CD4-positive, alpha-beta T cell treated with Interleukin-12 subunit alpha and Interleukin-12 subunit beta, for 1 hour (primary cell): ENCODE measurements at regions not wholly inside any gene's neighbourhood (a gene's known extent, or its start where the extent isn't known, plus 50 kb on each side); places are given as distances from the start of the nearest gene placed in this dataset.
A peak's percentile ranks its signal among the peaks of the same experiment; 100 is the strongest.
"Not testable (repeated sequence)": the region's sequence is repeated elsewhere in the genome, so short reads cannot be mapped to it uniquely, and the experiment has no call there.

Experiments used
- DNase-seq: peaks from one replicate; pipeline ENCODE4 v3.0.0-alpha.2; 2020

DNA sequence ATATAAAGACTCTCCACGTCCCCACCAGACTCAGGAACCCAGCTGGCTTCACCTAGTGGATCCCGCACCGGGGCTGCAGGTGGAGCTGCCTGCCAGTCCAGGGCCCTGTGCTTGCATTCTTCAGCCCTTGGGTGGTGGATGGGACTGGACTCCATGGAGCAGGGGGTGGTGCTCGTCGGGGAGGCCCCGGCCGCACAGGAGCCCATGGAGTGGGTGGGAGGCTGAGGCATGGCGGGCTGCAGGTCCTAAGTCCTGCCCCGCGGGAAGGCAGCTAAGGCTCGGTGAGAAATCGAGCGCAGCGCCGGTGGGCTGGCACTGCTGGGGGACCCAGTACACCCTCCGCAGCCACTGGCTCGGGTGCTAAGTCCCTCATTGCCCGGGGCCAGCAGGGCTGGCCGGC, 90.8 kb upstream of the EMCN start:
- DNase-seq, result not testable (repeated sequence)

DNA sequence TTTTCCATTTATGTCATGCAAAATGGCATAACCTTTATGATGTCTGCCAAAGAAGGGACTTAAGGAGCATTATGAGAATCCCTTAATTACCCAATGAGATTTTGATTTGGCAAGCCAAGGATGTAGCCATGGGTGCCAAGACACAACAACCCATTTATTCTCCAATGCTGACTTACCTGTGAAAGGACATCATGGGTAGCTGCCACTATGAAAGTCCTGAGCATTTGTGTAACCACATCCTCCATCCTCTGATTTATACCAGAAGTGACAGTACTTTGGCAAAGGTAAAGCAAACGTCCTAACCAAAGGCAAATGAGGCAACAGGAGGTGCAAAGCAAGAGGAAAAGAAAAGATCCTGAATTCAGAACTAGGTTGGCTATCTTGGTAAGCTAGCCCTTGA, 87.3 kb upstream of the EMCN start:
- DNase-seq, result no peak

DNA sequence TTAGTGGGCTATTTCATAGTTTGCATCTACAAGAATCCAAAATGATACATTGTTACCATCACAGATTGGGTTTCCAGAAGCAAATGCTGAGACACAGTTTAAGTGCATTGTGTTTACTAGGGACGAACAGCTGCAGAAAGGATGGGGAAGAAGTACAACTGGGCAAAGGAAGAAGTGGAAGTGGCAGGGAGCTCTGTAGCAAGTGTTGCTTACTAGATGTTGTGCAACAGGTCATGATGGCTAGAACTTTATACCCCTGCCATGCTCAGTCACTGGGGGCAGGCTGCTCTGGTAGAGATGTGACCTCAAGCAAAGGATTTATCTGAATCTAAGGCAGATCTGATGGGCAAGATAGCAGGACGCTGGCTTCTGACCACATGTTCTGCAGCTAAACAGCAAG, 76.1 kb upstream of the EMCN start:
- DNase-seq, result no peak

DNA sequence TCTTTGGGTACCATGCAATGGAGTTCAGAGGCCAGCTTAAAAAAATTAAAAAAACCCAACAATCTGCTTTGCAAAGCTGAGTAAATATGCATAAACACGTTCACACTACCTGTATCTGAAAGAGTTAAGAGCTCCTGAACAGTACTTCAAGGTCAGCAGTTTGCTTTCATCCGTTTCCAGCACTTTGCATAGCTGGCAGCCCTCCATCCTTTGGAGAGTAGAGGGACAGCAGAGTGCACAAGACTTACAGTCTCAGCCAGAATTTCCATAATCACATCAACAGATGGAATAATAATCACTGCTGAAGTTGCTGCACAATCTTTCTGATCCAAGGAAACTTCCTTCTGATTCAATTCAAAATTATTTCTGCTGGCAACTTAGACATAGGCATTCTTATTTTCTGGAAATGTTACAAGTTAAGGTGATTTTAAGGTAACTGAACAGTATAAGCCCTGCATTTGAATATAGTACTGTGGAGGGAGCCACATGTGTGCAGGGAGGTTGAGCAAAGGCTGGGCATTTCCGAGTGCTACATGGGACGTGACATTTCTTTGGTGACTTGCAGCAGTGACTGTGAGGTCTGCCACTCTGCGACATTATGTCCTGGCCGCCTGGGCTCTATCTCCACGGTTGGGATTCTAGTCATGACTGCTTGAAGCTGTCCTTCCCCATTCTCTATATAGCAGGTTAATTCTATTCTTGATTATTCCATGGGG, 73.5 kb upstream of the EMCN start:
- no peak for DNase-seq

DNA sequence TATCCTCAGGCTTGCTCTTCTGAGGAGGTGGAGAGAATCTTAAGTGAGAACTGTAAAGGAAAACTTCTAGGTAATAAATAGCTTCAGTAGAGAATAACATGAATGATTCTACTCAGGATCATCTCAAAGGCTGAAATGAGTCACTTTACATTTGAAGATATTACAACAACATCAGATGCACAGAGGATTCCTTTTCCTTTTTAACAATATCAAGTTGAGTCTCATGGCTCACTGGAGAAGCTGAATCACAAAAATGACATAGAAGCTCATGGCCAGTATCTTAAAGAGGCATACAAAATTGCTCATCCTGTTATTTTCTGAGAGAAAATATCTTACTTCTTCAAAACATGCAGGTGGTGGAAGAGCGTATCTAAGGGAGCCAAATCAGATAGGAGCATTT, 72.5 kb upstream of the EMCN start:
- no peak for DNase-seq

DNA sequence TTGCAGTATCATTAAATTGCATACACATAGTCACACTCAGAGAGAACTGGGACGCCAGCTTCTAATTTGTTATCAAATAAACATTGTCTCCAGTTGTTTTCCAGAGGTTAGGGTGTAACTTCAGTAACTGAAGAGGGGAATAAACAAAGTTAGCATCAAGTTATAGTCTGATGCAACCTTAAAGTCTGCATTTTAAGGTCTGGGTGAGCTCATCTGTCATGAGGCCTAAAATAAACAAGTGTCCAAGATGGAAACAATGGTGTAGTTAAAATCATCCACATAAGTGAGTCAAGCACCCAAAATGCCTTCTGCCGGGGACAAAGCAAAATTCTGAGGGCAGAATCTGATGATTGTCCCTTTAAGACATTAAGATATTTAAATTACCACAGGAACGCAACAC, 70.3 kb upstream of the EMCN start:
- no peak for DNase-seq

DNA sequence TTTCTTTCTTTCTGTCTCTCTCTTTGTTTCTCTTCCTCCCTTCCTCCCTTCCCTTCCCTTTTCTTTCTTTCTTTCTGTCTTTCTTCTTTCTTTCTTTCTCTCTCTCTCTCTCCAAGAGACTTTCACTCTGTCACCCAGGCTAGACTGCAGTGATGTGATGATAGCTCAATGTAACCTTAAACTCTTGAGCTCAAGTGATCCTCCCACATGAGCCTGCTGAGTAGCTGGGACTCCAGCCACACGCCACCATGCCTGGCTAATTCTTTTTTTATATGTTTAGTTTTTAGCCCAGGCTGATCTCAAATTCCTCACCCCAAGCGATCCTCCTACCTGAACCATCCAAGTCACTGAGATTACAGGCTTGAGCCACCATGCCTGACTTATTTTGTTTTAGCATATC, 64.3 kb upstream of the EMCN start:
- no peak for DNase-seq

DNA sequence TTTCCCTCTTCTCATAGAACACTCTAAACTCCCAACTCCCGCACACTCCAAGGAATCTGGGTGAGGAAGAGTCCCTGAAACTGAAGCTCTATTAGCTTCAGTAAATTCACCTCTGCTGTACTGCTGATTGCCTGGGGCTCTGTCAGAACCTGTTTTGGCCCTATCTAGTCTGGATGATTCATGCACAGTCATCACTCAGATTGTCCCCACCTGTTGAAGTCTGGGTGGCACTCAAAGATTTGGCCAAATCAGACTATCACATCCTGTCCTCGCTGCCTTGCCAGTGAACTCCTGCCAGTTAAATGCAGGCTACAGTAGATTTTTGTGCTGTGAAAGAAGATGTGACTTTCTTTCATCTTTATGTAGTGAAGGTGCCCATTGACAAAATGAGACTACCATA, 63.5 kb upstream of the EMCN start:
- DNase-seq, result no peak

DNA sequence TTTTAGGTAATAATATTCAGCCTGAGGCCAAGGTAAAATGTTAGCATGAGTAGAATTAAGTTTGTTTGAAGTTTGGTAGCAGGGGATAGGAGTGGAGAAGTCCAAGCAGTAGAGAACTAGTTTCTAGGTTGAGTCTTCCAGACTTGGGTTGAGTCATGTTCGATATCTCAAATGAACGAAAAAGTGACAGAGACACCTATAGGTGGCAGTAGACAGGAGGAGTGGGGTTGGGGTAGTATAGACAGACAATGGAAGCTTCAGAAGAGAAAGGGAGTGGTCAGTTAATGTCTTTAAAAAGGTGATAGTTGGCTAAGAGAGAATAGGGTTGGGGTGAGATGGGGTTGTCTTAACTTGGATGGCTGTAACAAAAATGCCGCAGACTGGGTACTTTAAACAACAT, 58.7 kb upstream of the EMCN start:
- DNase-seq, result no peak

DNA sequence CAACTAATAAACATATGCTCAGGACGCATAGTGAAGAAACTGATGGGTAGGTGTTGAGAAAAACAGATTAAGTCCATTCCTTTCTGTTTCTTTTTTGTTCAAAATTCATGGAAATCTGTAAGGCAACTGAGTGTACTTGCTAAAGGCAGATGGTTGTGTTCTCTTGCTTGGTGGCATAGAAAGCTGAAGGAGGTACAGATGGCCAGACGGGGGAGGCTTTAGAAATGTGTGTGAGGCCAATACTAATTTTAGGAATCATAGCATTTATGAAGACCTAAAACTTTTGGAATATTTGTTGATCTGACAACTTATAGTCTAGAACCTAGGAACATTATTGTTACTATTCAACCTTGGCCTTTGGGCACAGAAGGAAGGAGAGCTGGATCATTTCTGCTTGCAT, 56.8 kb upstream of the EMCN start:
- no peak for DNase-seq

DNA sequence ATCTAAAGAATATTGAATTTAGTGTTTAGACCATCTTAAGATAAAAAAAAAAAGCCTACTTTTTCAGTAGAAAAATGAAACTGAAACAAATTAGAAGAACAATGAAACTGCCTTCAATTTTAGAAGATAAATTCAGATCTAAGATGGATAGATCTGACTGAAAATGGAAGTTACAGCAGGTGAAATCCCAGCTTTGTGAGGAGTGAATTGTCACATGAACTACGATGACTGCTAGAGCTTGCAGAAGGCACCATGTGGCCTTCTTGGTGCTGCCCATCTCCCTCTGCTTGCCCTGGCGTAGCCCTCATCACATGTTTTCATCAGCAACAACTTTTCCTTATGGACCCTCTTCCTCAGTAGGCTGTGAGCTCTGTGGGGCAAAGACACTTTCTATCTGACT, 51.4 kb upstream of the EMCN start:
- DNase-seq, result peak; percentile 7
